ENCODE measurements at regions not wholly inside any gene's neighbourhood (a gene's known extent, or its start where the extent isn't known, plus 50 kb on each side); places are given as distances from the start of the nearest gene placed in this dataset.

DNA sequence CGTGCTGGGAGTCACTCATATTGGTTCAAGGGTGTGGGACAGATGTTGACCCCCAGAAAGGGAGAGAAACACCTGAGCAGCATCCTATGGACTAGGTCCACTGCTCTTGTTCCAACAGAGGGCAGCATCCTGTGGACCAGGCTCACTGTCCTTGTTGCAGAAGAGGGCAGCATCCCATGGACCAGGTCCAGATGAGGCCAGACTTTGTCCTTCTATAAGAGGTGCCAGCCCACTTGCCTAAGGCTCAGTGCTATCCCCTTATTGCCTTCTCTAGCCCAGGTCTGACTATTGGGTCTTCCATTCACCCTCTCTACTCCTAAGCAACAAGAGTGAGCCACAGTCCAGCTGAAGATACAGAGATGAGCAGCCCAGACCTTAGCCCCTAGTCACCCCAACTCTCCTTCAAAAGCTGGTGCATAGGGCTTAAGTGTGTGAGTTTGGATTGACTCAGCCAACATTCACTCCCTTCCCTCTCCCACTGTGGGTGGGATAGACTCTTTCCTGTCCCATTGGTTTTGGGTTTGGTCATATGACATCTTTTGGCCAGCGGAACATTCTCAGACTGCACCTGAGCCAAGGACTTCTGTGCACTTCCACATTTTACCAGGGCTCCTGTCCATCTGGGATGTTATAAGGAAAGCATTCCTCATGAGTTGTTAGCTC is 132.4 kb upstream of the GPC1 start:
- TF ChIP-seq POLR2A (IDR thresholded peaks at IDR 0.05) (no peak), EP300 (IDR thresholded peaks at IDR 0.05) (no peak)

Measured in suprapubic skin (tissue), 2 donors.